GM21786 (cell line): ENCODE measurements at regions not wholly inside any gene's neighbourhood (a gene's known extent, or its start where the extent isn't known, plus 50 kb on each side); places are given as distances from the start of the nearest gene placed in this dataset.

Experiments
- ATAC-seq: cut with Tn5 transposase; IDR thresholded peaks from one replicate; pipeline ENCODE4 v1.9.1; 2021; ENCODE audit not compliant: unreplicated experiment

DNA sequence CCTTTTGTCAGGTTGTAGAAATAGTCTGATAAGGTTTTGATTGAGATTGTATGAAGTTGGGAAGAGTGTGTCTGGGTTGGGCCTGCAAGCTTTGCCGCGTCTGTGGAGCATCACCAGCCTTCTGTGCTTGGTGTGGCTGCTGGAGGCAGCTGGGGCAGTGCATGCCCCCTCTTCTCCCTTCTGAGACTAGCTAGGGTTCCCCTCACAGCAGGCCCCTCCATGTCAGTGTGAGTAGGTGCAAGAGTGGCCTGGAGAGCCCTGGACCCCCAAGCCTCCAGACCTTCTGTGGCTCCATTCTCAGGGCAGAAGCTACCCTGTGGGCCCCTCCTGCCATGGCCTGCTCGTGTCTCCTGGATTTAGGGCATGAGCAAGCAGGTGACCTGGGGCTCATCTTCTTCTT lies 914.2 kb downstream of the TBC1D22A start:
- no peak for ATAC-seq

DNA sequence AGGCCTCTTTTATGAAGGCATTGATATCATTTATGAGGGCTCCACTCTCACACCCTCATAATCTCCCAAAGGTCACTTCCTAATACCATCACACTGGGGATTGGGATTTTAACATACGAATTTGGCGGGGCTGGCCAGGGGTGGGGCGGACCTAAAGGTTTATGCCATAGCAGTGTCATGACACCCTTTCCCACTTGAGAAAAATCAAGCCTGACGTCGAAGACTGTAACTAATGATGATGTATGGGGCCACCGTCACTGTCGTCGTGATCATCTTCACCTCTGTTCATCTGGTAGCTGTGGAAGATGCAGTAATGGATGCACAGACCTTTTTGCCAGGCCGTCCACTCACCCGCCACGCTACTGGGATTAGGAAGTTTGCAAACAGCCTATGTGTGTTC lies 912.1 kb downstream of the TBC1D22A start:
- no peak for ATAC-seq

DNA sequence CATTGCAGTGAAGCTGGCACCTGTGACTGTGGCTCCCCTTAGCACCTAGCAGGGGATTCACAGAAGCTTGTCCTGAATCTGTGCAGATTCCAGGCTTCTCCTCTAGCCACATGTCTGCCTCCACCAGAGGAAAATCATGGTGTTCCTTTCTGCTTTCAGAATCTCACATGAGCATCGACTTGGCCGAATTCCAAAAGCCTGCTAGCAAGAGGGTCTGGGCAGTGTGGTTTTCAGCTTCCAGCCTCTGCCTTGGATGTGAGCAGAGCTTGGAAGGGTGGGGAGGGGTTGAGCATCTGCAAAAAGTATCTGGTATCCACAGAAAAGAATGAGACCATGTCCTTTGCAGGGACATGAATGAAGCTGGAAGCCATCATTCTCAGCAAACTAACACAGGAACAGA lies 911.1 kb downstream of the TBC1D22A start:
- no peak for ATAC-seq

DNA sequence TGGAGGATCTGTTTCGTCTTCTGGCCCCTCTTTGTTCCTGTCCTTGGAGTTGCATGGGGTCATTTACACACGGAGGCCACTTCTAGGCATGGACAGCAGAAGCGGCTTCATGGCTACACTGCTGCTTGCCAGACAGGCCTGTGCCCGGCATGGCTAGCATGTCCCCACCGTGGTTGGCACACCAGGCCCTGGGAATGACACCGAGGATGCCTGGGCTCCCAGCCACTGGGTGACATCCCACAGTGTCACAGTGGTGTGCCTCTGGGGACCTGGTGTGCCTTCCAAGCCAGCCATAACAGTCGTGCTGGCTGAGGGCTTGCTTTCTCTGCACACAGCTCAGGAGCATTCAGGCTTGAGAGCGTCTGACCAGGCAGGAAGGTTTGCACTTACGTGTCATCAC lies 910.1 kb downstream of the TBC1D22A start:
- no peak for ATAC-seq

DNA sequence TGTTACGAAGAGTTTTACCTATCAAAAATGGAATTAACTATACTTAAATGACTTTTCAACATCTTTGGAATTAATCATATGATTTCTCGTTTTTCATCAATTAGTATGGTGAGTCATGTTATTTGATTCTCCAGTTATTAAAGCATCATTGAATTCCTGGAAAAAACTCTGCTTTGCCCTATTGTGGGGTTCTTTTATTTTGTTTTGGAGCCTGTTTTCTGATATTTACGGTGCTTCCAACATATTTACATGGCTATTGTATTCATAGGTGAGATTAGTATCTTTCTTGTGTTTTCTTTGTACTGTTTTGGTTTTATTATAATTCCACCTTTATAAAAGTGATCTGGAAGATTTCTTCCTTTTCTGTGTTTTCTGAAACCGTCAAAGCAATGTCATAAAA lies 902.7 kb downstream of the TBC1D22A start:
- no peak for ATAC-seq

DNA sequence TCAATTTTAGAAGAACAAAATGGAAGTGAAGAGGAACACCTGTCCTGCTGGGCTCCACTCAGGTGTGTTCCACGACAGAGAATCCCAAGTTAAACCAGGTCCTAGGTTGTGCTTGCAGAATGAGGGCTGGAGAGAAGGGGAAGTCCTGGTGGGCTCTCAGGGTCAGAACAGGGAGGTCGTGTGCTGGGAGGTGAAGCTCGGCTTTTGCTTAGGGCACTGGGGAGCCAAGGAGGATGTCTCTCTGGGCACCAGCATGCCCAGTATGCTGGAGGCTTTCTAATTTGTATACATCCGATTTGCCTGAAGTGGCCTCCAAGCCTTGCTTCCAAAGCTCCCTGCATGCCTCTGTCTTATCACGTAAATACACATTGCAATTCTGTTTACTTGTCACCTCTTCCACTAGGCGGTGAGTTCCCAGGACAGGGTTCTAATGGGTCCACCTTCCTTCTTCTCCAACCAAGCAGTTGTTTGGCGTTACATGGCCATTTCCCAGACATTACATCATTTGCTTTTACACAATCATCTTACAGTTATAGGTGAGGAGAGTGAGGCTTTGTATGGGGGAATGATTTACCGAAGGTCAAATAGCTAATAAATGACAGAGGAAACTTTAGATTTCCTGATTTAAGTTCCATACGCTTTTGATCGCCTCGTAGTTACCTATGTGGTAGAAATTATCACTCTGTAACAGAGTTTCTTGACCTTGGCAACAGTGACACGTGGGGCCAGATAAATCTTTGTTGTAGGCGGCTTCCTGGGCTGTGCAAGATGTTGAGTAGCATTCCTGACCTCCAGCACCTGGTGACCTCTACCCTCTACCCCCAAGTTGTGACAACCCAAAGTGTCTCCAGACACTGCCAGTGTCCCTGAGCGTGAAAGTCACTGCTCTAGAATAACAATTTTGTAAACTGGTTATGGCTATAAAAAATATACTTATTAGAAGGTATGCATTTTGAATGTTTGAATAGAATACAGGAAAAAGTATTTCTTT lies 901.5 kb downstream of the TBC1D22A start:
- no peak for ATAC-seq

DNA sequence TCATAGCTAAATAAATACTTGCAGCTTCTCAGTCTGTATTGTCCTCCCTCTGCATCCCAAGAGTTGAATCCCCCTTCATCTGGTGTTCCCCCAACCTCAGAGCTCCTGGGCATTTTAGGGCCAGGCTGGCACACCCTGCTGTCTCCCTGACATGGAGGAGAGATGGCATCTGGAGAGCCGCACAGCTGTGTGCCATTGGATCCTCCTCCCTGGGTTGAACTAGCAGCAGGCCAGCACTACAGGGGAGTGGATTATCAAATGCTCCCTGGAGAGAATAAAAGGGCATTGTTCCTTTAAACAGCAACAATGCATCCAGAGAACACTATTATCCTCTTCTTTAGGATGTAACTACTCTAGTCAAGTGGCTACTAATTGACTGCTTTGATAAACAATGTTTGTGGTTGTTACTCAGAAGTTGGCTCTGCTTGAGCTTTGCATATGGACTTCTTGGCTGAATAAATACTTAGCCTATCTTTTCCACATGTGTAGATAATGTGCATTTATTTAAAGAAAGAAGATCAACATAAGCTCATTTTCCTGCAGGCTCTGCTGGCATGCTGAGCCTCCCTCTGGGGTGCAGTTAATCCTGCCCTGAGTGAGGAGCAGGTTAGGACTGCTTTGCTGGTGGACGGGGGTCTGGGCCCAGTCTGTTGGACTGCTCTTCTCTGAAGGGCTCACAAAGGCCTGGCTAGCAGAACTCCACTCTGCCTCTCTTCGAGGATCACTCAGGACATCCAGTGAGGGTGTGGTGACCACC lies 897.2 kb downstream of the TBC1D22A start:
- no peak for ATAC-seq

DNA sequence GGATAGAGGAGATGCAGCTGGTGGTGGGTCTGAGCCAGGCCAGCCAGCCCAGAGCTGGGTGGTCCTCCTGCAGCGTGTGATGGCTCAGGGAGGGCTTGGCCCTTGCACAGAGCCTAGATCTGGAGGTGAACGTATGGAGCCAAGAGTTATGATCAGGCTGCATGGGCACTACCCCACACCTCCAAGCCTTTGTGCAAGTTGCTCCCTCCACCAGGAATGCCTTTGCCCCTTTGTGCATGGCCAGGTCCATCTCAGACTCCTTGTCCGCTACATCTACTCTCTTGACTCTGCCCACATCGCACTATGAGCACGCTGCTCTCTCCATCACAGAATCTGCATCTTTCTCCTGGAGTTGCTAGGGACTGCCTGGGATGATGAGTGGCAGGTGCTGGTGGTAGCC lies 895.7 kb downstream of the TBC1D22A start:
- no peak for ATAC-seq

DNA sequence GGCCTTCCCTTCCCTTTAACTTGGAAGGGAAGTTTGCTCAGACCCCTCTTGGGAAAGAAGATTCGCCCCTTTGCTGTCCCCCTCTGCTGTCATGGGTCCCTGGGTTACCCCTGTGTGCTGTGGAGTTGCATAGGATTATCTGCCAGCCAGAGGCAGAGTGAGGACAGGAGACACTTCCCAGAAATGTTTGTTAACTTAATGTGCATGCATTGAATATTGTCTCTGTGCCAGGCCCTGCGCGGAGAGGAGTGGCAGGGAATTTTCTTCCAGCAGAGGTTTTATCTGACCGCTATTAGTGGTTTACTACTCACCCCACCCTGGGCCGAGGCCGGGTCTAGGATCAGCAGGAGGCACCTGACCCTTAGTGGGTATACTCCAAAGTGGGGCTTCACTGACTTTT lies 894.8 kb downstream of the TBC1D22A start:
- ATAC-seq: no peak

DNA sequence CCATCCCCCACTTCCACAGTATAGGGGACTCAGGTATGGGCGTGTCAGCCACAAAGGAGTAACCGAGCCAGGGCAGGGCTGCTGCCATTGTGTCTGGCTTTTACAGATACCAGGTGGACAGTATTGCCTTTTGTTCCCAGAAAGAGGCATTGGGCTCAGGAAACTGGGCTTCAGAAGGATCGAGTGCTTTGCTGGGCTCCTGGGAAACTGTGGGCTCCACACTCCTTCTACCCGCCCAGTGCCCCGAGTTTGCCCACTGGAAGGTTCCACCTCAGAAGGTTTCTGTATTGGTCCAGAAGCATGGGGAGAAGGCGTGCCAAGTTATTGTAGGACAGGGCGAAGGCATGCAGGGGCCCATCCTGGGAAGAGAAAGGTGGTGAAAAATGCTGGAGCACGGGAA lies 894.4 kb downstream of the TBC1D22A start:
- ATAC-seq: no peak

DNA sequence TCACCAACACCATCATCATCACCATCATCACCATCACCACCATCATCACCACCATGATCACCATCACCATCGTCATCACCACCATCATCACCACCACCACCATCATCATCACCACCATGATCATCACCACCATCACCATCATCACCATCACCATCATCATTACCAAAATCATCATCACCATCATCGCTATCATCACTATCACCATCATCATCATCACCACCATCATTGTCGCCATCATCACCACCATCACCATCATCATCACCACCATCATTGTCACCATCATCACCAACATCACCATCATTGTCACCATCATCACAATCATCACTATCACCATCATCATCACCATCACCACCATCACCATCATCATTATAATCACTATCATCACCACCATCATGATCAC lies 893.5 kb downstream of the TBC1D22A start:
- no peak for ATAC-seq

DNA sequence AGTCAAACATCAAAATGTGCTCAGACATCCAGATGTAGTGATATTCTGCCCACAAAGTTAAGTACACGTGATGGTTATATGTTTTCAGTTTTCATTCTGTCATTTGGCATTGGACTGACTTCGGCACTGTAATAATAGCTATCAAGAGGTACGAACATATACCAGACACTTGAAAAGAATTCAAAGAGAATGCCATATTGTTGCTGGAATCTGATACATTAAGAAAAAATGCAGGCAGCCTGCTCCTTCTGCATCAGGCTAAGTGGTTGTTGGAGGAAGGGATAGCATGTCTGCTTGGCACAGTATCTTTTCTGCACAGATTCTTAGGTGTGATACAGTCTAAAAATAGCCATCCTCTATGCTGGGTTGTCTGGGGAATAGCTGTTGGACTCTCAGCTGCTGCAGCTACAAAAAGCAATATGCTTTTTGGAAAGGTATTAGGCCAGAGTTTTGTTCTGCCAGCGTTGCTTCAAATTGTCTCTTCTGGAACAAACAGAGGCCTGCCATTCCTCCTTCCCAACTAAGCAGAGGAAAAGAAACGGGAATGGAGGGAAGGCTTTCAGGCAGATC lies 892.6 kb downstream of the TBC1D22A start:
- ATAC-seq: no peak

DNA sequence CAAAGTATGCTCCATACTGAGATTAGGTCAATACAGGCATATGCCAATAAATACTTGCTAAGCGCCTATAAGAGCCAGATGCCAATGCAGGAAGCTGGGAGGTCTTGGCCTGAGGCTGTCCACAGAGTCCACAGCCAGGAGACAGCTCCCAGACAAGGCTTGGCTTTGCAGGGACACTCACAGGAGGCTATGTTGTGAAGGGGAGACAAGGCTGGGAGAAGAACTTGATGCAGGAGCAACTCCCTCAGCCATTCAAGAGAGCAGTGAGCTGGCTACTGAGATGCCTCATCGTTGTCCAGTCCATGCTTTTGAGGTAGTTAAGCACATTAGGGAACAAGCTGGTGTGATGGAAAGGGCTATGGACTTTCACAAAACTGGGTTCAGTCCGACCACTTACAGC lies 891.5 kb downstream of the TBC1D22A start:
- ATAC-seq: no peak

DNA sequence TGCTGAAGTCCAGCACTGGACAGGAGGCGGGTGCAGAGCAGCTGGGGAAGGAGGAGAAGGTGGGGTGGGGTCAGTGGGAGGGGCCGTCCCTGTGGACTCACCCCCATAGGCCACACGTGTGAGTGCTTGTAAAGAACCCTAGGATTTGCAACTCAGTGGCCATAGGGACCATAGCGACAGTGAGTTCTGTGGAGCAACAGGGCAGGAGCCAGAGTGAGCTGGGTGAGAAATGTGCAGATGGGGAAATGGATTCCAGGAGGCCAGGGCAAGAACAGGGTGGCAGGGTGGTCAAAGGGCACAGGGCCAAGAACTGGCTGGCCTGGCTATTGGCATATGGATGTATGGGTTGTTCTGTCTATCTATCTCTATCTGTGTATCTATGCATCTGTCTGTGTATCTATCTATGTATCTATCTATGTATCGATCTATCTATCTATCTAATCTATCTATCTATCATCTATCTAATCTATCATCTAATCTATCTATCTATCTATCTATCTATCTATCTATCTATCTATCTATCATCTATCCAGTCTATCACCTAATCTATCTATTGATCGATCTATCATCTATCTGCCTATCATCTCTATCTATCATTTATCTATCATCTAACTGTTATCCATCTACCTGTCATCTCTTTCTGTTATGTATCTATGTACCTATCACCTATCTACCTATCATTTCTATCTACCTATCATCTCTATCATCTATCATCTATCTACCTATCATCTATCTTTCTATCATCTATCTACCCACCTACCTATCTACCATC lies 889.0 kb downstream of the TBC1D22A start:
- ATAC-seq: no peak

DNA sequence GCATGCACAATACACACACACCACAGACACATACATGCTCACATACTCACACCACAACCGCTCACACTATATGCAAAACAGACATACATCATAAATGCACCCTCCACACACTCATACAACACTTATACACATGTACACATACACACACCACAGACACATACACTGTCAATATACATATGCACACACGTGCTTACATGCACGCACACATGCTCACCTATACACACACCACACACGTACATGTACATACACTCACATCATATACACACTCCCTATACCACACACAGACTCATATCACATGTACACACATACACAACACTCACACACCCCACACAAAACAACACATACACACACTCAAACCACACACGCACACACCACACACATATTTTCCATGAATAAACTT lies 885.3 kb downstream of the TBC1D22A start:
- no peak for ATAC-seq

DNA sequence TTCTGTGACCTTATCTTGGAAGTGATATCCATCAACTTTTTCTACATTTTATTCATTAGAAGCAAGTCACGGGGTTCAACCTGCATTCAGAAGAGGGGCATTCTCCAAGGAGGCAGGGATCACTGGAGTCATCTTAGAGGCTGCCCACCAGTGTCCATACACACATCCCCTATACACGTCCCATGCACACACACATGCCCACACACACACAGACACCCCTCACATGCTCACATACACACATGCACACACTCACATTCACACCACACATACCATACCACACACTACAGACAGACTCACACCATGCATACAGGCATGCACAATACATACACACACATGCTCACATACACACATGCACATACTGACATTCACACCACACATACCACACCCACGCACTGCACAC lies 884.7 kb downstream of the TBC1D22A start:
- no peak for ATAC-seq

DNA sequence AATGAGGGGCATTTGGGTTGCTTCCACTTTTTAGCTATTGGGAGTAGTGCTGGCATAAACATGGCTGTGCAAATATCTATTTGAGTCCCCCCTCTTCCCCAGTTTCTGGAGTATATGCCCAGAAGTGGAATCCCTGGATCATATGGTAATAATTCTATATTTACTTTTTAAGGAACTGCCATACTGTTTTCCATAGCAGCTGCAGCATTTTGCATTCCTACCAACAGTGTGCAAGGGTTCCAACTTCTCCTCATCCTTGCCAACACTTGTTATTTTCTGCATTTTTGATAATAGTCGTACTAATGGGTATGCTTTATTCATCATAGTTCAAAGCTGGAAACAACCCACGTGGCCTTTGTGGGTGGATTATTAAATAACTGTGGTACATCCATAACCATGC lies 883.5 kb downstream of the TBC1D22A start:
- no peak for ATAC-seq

DNA sequence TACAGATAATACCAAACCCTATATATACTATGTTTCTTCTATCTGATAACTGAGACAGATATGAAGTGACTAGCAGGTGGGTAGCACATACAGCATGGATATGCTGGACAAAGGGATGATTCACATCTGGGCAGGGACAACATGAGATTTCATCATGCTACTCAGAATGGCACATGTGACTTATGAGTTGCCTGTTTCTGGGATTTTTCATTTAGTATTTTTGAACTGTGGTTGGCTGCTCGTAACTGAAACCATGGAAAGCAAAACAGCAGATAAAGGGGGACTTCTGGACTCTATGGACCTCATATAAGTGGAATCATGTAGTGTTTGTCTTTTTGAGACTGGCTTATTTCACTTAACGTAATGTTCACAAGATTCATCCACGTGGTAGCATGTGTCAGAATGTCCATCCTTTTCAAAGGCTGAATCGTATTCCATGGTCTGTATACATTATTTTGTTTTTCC lies 883.0 kb downstream of the TBC1D22A start:
- ATAC-seq: no peak

DNA sequence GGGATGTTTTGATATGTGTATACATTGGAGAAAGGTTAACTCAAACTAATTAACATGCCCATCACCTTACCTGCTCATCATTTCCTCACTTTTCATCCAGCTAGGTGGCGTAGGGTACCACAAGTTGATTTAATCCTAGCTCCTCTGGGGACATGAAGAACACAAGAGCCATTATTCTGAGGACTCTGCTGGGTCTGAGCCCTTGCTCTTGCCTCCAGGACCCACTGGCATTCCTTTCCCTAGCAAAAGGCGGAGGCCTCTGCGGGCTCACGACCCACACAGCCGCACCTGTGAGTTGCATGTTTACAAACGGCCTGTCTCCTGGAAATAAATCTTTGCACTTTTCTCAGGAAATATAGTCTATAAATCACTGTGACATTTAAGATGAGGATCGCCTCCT lies 871.9 kb downstream of the TBC1D22A start:
- no peak for ATAC-seq

DNA sequence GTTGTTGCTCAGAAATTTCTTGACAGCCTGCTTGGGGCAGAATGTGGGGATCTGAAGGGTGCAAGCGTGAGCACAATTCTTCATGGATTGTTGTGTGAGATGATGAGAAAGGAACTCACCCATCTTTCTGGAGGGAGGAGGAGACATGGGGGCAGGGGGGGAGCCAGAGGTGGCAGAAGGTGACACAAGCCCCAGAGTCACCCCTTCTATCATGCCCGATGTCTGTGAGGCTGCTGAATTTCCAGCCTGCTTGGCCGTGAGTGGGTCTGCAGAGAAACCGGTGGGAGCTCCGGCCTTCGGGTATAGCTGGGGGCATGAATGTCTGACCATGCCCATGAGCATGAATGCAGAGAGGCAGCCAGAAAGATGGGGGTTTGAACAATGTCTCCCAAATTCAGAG lies 870.7 kb downstream of the TBC1D22A start:
- ATAC-seq: no peak

DNA sequence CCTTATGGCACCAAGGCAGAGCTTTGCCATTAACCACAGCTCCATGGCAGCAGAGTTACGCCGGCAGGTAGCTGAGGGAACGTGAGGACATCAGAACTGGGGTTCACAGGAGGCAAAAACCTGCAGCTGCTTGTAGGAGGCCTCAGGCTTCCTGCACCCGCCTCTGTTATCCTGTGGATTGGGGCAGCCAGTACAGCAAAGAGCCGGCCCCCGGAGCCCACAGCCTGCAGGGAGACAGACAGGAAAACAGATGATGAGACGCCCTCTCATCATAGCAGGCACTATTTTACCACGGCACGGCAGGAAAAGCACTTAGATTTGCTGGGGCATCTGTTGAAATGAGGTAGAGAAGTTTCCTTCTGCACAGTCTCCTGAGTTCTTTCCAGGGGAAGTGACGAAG lies 870.3 kb downstream of the TBC1D22A start:
- ATAC-seq: no peak
